ENCODE measurements at regions not wholly inside any gene's neighbourhood (a gene's known extent, or its start where the extent isn't known, plus 50 kb on each side); places are given as distances from the start of the nearest gene placed in this dataset.

DNA sequence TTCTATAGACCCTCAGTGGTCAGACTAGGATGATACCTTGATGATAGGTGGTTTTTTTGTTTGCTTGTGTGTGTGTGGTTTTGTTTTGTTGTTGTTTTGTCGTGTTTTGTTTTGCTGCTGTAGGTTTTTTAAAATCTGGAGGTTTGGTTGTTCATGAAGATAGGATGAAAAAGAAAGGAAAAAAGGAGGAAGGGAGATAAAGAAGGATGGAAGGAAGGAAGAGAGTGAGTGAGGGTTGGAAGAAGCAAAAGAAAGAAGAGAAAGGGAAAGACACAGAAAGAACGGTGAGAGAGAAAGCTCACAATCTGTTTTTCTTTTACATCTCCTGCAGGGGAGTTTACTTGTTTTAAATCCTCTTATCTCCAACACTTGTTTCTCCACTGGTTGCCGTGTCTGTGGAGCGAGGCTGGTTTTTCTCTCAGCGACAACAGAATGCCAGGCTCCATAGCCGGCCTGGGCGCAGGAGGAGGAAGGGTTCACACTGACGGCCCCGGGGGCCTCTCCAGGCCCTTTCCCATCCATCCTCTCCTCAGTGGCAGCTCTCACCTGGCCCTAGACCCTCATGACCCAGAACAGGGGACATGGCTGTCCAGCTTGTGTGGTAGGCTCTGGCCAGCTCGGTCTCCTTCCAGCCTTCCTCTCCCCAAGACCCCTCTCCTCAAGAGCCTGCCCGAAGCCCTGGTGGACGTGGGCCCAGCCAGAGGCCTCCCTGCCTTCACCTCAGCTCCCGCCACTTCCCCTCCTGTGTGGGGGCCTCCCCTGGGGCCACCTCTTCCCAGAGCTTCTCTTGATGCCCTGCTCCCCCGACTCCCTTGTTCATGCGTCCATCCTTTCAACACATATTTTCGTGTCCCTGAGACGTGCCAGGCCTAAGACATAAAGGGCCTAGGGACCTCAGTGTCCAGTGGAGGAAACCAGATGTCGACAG is 168.4 kb downstream of the VEGFA start:
- H3K4me3 ChIP-seq (ENCODE audit: insufficient read depth, low read length, poor library complexity, severe bottlenecking), result no peak overlapping the region
- H3K9ac ChIP-seq (ENCODE audit: low read length), result no peak overlapping the region
- H3K27ac ChIP-seq (ENCODE audit: low read depth, low read length), result no peak overlapping the region
- no peak overlapping the region for H3K4me2 ChIP-seq (ENCODE audit: low read depth, low read length, poor library complexity, severe bottlenecking)
- no peaks in the 10 kb centered on the region for H4K20me1 ChIP-seq (ENCODE audit: low read depth, low read length)
- no peaks in the 10 kb centered on the region for H3K36me3 ChIP-seq (ENCODE audit: low read length)
- H2AFZ ChIP-seq (ENCODE audit: low read depth, low read length, severe bottlenecking), result no peak overlapping the region
- H3K9me3 ChIP-seq (ENCODE audit: insufficient read depth, low read length), result no peaks in the 10 kb centered on the region
- no peaks in the 10 kb centered on the region for H3K27me3 ChIP-seq (ENCODE audit: low read length)
- H3K79me2 ChIP-seq (ENCODE audit: insufficient read depth, low read length), result no peaks in the 10 kb centered on the region
- TF ChIP-seq, protein P1, sequence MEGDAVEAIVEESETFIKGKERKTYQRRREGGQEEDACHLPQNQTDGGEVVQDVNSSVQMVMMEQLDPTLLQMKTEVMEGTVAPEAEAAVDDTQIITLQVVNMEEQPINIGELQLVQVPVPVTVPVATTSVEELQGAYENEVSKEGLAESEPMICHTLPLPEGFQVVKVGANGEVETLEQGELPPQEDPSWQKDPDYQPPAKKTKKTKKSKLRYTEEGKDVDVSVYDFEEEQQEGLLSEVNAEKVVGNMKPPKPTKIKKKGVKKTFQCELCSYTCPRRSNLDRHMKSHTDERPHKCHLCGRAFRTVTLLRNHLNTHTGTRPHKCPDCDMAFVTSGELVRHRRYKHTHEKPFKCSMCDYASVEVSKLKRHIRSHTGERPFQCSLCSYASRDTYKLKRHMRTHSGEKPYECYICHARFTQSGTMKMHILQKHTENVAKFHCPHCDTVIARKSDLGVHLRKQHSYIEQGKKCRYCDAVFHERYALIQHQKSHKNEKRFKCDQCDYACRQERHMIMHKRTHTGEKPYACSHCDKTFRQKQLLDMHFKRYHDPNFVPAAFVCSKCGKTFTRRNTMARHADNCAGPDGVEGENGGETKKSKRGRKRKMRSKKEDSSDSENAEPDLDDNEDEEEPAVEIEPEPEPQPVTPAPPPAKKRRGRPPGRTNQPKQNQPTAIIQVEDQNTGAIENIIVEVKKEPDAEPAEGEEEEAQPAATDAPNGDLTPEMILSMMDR (IDR thresholded peaks at IDR 0.05; ENCODE audit: insufficient read depth, low read length, poor library complexity, severe bottlenecking), result no peak
- no peak for TF ChIP-seq EZH2phosphoT487 (conservative IDR thresholded peaks at IDR 0.05; ENCODE audit: low read length)
- no peaks in the 10 kb centered on the region for H3F3A ChIP-seq (ENCODE audit: insufficient read depth)
- H3K9me2 ChIP-seq (replicated peaks; ENCODE audit: insufficient read depth, low read length), result no peaks in the 10 kb centered on the region

DNA sequence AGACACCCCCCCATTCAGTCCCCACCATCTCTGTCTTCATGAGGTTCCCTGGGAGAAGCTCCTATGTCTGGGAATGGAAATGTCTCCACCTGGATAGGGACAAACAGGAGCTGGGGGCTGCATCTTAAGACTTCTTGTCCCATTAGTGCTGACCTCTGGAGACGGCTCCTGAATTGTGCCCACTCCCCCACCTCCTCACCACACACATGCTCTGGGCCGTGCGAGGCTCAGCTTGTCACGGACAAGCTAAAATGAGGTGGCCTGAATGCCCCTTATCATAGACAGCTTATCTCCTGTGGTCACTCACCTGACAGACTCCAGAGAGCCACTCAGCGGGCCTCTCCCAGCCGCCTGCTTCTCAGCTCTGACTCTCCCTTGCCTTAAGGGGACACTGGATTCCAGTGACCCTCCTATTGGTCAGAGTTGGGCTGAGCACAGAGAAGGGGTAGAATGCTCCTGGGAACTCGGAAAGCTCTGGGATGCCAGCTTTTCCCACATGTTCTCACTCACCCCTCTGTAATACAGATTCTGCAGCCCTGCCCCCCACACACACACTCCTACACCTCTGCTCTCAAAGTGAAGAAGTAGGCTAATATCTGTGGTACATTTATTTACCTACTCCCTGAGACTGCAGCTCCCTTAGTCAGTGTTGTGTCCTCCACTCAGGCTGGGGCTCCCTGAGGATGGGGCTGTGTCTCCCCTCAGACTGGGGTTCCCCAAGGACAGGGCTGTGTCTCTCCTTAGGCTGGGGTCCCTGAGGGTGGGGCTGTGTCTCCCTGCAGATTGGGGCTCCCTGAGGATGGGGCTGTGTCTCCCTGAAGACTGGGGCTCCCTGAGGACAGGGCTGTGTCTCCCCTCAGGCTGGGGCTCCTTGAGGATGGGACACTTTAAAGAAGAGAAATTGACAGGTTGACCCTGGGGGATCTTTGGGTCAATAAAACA is 167.5 kb downstream of the VEGFA start:
- Histone ChIP-seq H3K9me2 (replicated peaks; ENCODE audit: insufficient read depth, low read length) (no peaks in the 10 kb centered on the region), H3K4me3 (ENCODE audit: insufficient read depth, low read length, poor library complexity, severe bottlenecking) (no peak overlapping the region), H3K9me3 (ENCODE audit: insufficient read depth, low read length) (no peaks in the 10 kb centered on the region), H3K36me3 (ENCODE audit: low read length) (no peaks in the 10 kb centered on the region), H3K27me3 (ENCODE audit: low read length) (no peaks in the 10 kb centered on the region), H3K79me2 (ENCODE audit: insufficient read depth, low read length) (no peaks in the 10 kb centered on the region), H3K27ac (ENCODE audit: low read depth, low read length) (no peak overlapping the region), H2AFZ (ENCODE audit: low read depth, low read length, severe bottlenecking) (no peak overlapping the region), H4K20me1 (ENCODE audit: low read depth, low read length) (no peaks in the 10 kb centered on the region), H3K4me2 (ENCODE audit: low read depth, low read length, poor library complexity, severe bottlenecking) (no peak overlapping the region), H3F3A (ENCODE audit: insufficient read depth) (no peaks in the 10 kb centered on the region), H3K9ac (ENCODE audit: low read length) (no peak overlapping the region)
- no peak for TF ChIP-seq EZH2phosphoT487 (conservative IDR thresholded peaks at IDR 0.05; ENCODE audit: low read length)
- TF ChIP-seq, protein P1 (IDR thresholded peaks at IDR 0.05; ENCODE audit: insufficient read depth, low read length, poor library complexity, severe bottlenecking), result no peak

DNA sequence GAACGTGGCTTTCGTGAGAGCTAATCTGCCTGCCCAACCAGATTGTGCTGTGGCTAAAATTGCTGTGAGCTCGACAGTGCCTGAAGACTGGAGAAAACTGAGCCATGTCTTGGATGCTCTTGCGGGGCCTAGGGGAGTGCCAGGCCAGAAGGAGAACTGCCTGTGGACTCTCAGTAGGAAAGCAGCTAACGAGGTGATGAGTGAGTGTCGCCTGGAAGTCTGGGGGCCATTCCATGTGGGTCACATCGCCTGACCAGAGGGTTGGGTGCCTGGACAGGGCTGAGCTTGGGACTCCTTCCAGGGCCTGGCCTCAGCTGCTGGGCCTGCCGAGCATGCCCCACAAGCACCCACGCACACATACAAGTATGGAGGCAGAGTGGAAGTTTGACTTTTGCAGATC is 166.5 kb downstream of the VEGFA start:
- H3K9ac ChIP-seq (ENCODE audit: low read length), result no peak overlapping the region
- H3K9me3 ChIP-seq (ENCODE audit: insufficient read depth, low read length), result no peaks in the 10 kb centered on the region
- no peak overlapping the region for H3K4me3 ChIP-seq (ENCODE audit: insufficient read depth, low read length, poor library complexity, severe bottlenecking)
- no peak overlapping the region for H2AFZ ChIP-seq (ENCODE audit: low read depth, low read length, severe bottlenecking)
- no peaks in the 10 kb centered on the region for H3K79me2 ChIP-seq (ENCODE audit: insufficient read depth, low read length)
- no peaks in the 10 kb centered on the region for H3K36me3 ChIP-seq (ENCODE audit: low read length)
- TF ChIP-seq, protein P1 (IDR thresholded peaks at IDR 0.05; ENCODE audit: insufficient read depth, low read length, poor library complexity, severe bottlenecking), result no peak
- no peak for TF ChIP-seq EZH2phosphoT487 (conservative IDR thresholded peaks at IDR 0.05; ENCODE audit: low read length)
- H3K27me3 ChIP-seq (ENCODE audit: low read length), result no peaks in the 10 kb centered on the region
- no peaks in the 10 kb centered on the region for H4K20me1 ChIP-seq (ENCODE audit: low read depth, low read length)
- H3K4me2 ChIP-seq (ENCODE audit: low read depth, low read length, poor library complexity, severe bottlenecking), result no peak overlapping the region
- H3K9me2 ChIP-seq (replicated peaks; ENCODE audit: insufficient read depth, low read length), result no peaks in the 10 kb centered on the region
- H3K27ac ChIP-seq (ENCODE audit: low read depth, low read length), result no peak overlapping the region
- no peaks in the 10 kb centered on the region for H3F3A ChIP-seq (ENCODE audit: insufficient read depth)

Data from SU-DHL-6 (cell line).